ENCODE measurements at regions not wholly inside any gene's neighbourhood (a gene's known extent, or its start where the extent isn't known, plus 50 kb on each side); places are given as distances from the start of the nearest gene placed in this dataset.

DNA sequence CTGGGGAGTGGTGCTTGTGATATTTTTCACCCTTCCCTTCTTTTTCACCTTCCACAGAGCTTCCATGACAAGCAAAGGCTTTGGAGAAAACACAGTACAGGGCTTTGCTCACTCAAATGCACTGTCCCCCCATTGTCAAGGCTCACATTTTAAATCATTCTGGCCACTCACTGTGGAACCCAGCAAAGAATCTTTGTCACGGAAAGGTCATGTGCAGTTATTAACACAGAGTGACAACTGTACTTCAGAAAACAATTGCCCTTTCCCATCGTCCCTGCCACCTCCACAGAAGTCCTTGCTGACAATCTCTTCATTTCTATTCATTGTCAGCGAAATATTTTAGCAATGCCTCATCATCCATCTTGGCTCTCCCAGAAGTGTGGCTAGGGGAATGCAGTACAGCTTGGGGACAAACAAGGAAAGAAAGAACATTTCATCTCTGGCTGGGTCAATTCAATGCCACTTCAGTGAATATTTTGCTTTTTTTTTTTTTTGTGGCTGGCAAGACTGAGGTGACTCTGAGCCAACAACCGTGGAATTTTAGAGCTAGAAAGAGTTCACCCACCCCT is 851.0 kb downstream of the KCNMA1 start:
- H2AFZ ChIP-seq (ENCODE audit: insufficient read depth, low read depth, low read length, poor library complexity, severe bottlenecking), result no peak overlapping the region
- peaks cover 0 to 1% (median 0%) of the 10 kb centered on the region in 3 donors for H3K9me3 ChIP-seq (ENCODE audit: control extremely low read depth in 1 of 3, control insufficient read depth in 2 of 3, insufficient read depth in 1 of 3, low read length in 2 of 3)
- CTCF ChIA-PET, result no interaction called here
- no peak for TF ChIP-seq EZH2 (IDR thresholded peaks at IDR 0.05; ENCODE audit: borderline replicate concordance, insufficient read depth, low read depth, low read length, poor library complexity, severe bottlenecking)
- TF ChIP-seq, protein P1, sequence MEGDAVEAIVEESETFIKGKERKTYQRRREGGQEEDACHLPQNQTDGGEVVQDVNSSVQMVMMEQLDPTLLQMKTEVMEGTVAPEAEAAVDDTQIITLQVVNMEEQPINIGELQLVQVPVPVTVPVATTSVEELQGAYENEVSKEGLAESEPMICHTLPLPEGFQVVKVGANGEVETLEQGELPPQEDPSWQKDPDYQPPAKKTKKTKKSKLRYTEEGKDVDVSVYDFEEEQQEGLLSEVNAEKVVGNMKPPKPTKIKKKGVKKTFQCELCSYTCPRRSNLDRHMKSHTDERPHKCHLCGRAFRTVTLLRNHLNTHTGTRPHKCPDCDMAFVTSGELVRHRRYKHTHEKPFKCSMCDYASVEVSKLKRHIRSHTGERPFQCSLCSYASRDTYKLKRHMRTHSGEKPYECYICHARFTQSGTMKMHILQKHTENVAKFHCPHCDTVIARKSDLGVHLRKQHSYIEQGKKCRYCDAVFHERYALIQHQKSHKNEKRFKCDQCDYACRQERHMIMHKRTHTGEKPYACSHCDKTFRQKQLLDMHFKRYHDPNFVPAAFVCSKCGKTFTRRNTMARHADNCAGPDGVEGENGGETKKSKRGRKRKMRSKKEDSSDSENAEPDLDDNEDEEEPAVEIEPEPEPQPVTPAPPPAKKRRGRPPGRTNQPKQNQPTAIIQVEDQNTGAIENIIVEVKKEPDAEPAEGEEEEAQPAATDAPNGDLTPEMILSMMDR (IDR thresholded peaks at IDR 0.05), result no peak
- H3K4me1 ChIP-seq (ENCODE audit: control insufficient read depth in 2 of 2, insufficient read depth in 2 of 2, low read length in 2 of 2), result no peaks in the 10 kb centered on the region
- WGBS (ENCODE audit: insufficient coverage), result 81% methylated on average over 3 of the region's 4 CpGs
- no peak overlapping the region for H3K4me3 ChIP-seq (ENCODE audit: control extremely low read depth in 1 of 5, extremely low read depth in 1 of 5, insufficient read depth in 1 of 5, low read depth in 2 of 5, low read length in 4 of 5)
- no peaks in the 10 kb centered on the region for H3K27me3 Mint-ChIP-seq
- H3K4me1 Mint-ChIP-seq, result peaks cover 3% of the 10 kb centered on the region
- no peak overlapping the region for H3K4me3 Mint-ChIP-seq
- H3K27me3 ChIP-seq (replicated peaks in 1 of 4; ENCODE audit: control extremely low read depth in 1 of 4, control insufficient read depth in 3 of 4, insufficient read depth in 4 of 4, low read length in 3 of 4), result no peaks in the 10 kb centered on the region
- no peak for ATAC-seq (ENCODE audit: low read depth)
- no peak overlapping the region for H3K4me2 ChIP-seq (replicated peaks; ENCODE audit: low read depth, low read length, poor library complexity, severe bottlenecking)
- H3K9ac ChIP-seq (ENCODE audit: low read length), result no peak overlapping the region
- H3K27ac Mint-ChIP-seq, result no peak overlapping the region
- POLR2A ChIA-PET, result no interaction called here
- H3K36me3 ChIP-seq (replicated peaks in 1 of 2; ENCODE audit: control extremely low read depth in 1 of 2, control insufficient read depth in 1 of 2, extremely low read depth in 1 of 2, insufficient read depth in 2 of 2, low read length in 1 of 2), result no peaks in the 10 kb centered on the region
- H3K27ac ChIP-seq (ENCODE audit: low read length in 2 of 2), result no peak overlapping the region
- DNase-seq, result no peak
- intact Hi-C loops (cut with micrococcal nuclease), result no loop called here
- no peaks in the 10 kb centered on the region for H4K20me1 ChIP-seq (ENCODE audit: control insufficient read depth, insufficient read depth, low read length, poor library complexity, severe bottlenecking)
- peaks cover 5% of the 10 kb centered on the region for H3K9me3 Mint-ChIP-seq (ENCODE audit: insufficient read depth)
- no peaks in the 10 kb centered on the region for H3K79me2 ChIP-seq (ENCODE audit: control insufficient read depth, insufficient read depth, low read length)

DNA sequence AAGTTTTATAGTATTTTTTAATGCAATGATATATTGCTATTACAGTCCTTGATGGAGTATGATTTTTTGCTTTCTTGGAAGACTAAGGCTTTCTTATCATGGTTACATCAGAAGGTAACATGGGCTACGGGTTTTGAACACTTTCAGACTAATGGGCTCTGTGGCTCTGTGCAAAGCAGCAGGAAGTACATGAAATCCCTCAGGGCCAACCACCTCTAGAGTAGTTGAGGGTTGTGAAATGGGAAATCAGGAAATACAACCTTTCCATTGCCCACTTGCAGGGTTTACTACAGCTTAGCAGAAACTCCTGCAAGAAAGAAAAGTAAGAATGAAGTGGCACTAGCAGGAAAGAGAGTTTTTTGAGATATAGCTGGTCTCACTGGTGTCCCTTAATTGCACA is 853.5 kb downstream of the KCNMA1 start:
- Histone ChIP-seq H3K4me2 (replicated peaks; ENCODE audit: low read depth, low read length, poor library complexity, severe bottlenecking) (no peak overlapping the region), H3K27ac (ENCODE audit: low read length in 2 of 2) (no peak overlapping the region), H3K9me3 (ENCODE audit: control extremely low read depth in 1 of 3, control insufficient read depth in 2 of 3, insufficient read depth in 1 of 3, low read length in 2 of 3) (no peaks in the 10 kb centered on the region), H3K9ac (ENCODE audit: low read length) (no peak overlapping the region), H2AFZ (ENCODE audit: insufficient read depth, low read depth, low read length, poor library complexity, severe bottlenecking) (no peak overlapping the region), H3K36me3 (replicated peaks in 1 of 2; ENCODE audit: control extremely low read depth in 1 of 2, control insufficient read depth in 1 of 2, extremely low read depth in 1 of 2, insufficient read depth in 2 of 2, low read length in 1 of 2) (no peaks in the 10 kb centered on the region), H3K4me1 (ENCODE audit: control insufficient read depth in 2 of 2, insufficient read depth in 2 of 2, low read length in 2 of 2) (no peaks in the 10 kb centered on the region), H4K20me1 (ENCODE audit: control insufficient read depth, insufficient read depth, low read length, poor library complexity, severe bottlenecking) (no peaks in the 10 kb centered on the region), H3K79me2 (ENCODE audit: control insufficient read depth, insufficient read depth, low read length) (no peaks in the 10 kb centered on the region), H3K4me3 (ENCODE audit: control extremely low read depth in 1 of 5, extremely low read depth in 1 of 5, insufficient read depth in 1 of 5, low read depth in 2 of 5, low read length in 4 of 5) (no peak overlapping the region), H3K27me3 (replicated peaks in 1 of 4; ENCODE audit: control extremely low read depth in 1 of 4, control insufficient read depth in 3 of 4, insufficient read depth in 4 of 4, low read length in 3 of 4) (peaks cover 0 to under 1% (median 0%) of the 10 kb centered on the region in 4 experiments)
- no peak for ATAC-seq (ENCODE audit: low read depth)
- Mint-ChIP-seq H3K27me3 (peaks cover 7% of the 10 kb centered on the region), H3K4me1 (peaks cover 3% of the 10 kb centered on the region), H3K9me3 (ENCODE audit: insufficient read depth) (peaks cover 5% of the 10 kb centered on the region), H3K4me3 (no peak overlapping the region), H3K27ac (no peak overlapping the region)
- CTCF ChIA-PET, result no interaction called here
- POLR2A ChIA-PET, result no interaction called here
- DNase-seq, result no peak
- TF ChIP-seq EZH2 (IDR thresholded peaks at IDR 0.05; ENCODE audit: borderline replicate concordance, insufficient read depth, low read depth, low read length, poor library complexity, severe bottlenecking), result no peak
- TF ChIP-seq, protein P1 (IDR thresholded peaks at IDR 0.05), result no peak
- intact Hi-C loops (cut with micrococcal nuclease), result no loop called here
- WGBS (ENCODE audit: insufficient coverage), result no CpG with 5 or more reads among the region's 1 CpG

All from B cell (primary cell).